HG03342 (cell line): ENCODE measurements at regions not wholly inside any gene's neighbourhood (a gene's known extent, or its start where the extent isn't known, plus 50 kb on each side); places are given as distances from the start of the nearest gene placed in this dataset.

Experiments
- ATAC-seq: cut with Tn5 transposase; IDR thresholded peaks from one replicate; pipeline ENCODE4 v1.9.1; 2021; ENCODE audit warnings: mild to moderate bottlenecking, moderate library complexity; ENCODE audit not compliant: unreplicated experiment

- no peak for ATAC-seq
Measured at GRCh38 chr15:47514200-47514652, 203.1 kb upstream of the SEMA6D start.

GRCh38 chr15:47516558-47516957 lies 200.7 kb upstream of the SEMA6D start:
- no peak for ATAC-seq

GRCh38 chr15:47516972-47517371 lies 200.3 kb upstream of the SEMA6D start:
- no peak for ATAC-seq

- no peak for ATAC-seq
Measured at GRCh38 chr15:47517737-47518136, 199.6 kb upstream of the SEMA6D start.

- no peak for ATAC-seq
Measured at GRCh38 chr15:47523681-47524475, 193.4 kb upstream of the SEMA6D start.

- no peak for ATAC-seq
Measured at GRCh38 chr15:47529241-47529640, 188.1 kb upstream of the SEMA6D start.

GRCh38 chr15:47534673-47535072 lies 182.6 kb upstream of the SEMA6D start:
- ATAC-seq = no peak

GRCh38 chr15:47541562-47541961 lies 175.7 kb upstream of the SEMA6D start:
- ATAC-seq = no peak

GRCh38 chr15:47542312-47542989 lies 174.9 kb upstream of the SEMA6D start:
- no peak for ATAC-seq

- no peak for ATAC-seq
Measured at GRCh38 chr15:47548231-47548630, 169.1 kb upstream of the SEMA6D start.

- ATAC-seq = no peak
Measured at GRCh38 chr15:47548986-47549385, 168.3 kb upstream of the SEMA6D start.

- ATAC-seq = no peak
Measured at GRCh38 chr15:47551079-47551478, 166.2 kb upstream of the SEMA6D start.

- no peak for ATAC-seq
Measured at GRCh38 chr15:47551546-47551945, 165.8 kb upstream of the SEMA6D start.

- ATAC-seq = no peak
Measured at GRCh38 chr15:47552978-47553608, 164.2 kb upstream of the SEMA6D start.

- ATAC-seq = no peak
Measured at GRCh38 chr15:47553947-47554346, 163.4 kb upstream of the SEMA6D start.

GRCh38 chr15:47561102-47561501 lies 156.2 kb upstream of the SEMA6D start:
- no peak for ATAC-seq

GRCh38 chr15:47565949-47566348 lies 151.4 kb upstream of the SEMA6D start:
- ATAC-seq = no peak

- no peak for ATAC-seq
Measured at GRCh38 chr15:47566610-47567009, 150.7 kb upstream of the SEMA6D start.

- no peak for ATAC-seq
Measured at GRCh38 chr15:47568030-47568429, 149.3 kb upstream of the SEMA6D start.

- no peak for ATAC-seq
Measured at GRCh38 chr15:47570044-47570443, 147.3 kb upstream of the SEMA6D start.

- no peak for ATAC-seq
Measured at GRCh38 chr15:47570451-47570850, 146.9 kb upstream of the SEMA6D start.
